Left ventricle myocardium superior (tissue), 1 donor: ENCODE measurements at regions not wholly inside any gene's neighbourhood (a gene's known extent, or its start where the extent isn't known, plus 50 kb on each side); places are given as distances from the start of the nearest gene placed in this dataset.
"Not testable (repeated sequence)": the region's sequence is repeated elsewhere in the genome, so short reads cannot be mapped to it uniquely, and the experiment has no call there.

Source experiments
- ATAC-seq: fragments of 200-7000 bp; cut with Tn5 transposase; one replicate; pipeline ENCODE4 v1.9.1; 2020; ENCODE audit warnings: mild to moderate bottlenecking, moderate library complexity
- DNase-seq: peaks from one replicate; pipeline ENCODE4 v3.0.0-alpha.2; 2020
- intact Hi-C: fragments of 100-400 bp; cut with micrococcal nuclease; formaldehyde crosslinking; loops from one replicate; pipeline ENCODE4 v1.11.0; 2022
- donor health status: DM: no; HTN: yes; CAD: no; lungs with severe emphysema.

DNA sequence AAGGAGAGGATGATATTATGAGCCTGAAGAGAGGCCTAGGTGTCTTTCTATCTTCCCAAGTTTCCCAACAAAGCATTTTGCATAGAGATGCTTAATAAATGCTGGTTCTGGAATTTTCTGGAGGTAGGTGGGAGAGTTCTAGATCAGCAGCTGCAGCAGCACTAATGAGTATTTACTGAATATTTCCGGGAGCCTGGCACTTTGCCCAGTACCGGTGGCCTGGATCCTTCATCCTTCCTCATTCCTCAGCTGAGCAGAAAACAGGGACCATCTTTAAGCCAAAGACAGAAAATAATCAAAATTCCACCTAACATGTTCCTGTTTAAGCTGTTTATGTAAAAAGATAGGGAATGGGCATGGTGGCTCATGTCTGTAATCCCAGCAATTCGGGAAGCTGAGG lies 813.2 kb upstream of the AUTS2 start:
- intact Hi-C loops: no loop called here

GRCh38 chr7:68787566-68787965 lies 810.7 kb upstream of the AUTS2 start:
- DNase-seq: no peak
- intact Hi-C loops: no loop called here
- ATAC-seq: no peak

More for the DNA sequence above, 813.2 kb upstream of the AUTS2 start:
- DNase-seq (no peak), ATAC-seq (no peak)

GRCh38 chr7:68788529-68788928 lies 809.7 kb upstream of the AUTS2 start:
- ATAC-seq, intact Hi-C loops: not testable (repeated sequence)

GRCh38 chr7:68789597-68789996 lies 808.7 kb upstream of the AUTS2 start:
- intact Hi-C loops: no loop called here
- DNase-seq: no peak
- no peak for ATAC-seq

More at GRCh38 chr7:68788529-68788928, 809.7 kb upstream of the AUTS2 start:
- not testable (repeated sequence) for DNase-seq

DNA sequence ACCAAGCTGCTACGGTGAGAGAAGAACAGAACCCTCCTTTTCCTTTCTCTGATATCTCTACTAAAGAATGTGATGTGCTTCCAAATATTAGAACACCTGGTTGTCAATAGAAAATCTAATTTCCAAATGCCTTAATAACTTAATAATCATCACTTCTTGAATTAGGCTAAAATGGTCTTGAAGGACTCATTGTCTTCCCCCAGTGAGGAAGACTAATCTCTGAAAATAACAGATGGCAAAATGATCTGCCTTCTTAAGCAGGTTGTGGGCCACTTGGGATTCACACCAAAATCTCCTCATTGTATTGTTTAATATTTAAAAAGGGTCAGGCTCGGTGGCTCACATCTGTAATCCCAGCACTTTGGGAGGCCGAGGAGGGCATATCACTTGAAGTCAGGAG lies 805.9 kb upstream of the AUTS2 start:
- no peak for DNase-seq
- intact Hi-C loops: no loop called here

GRCh38 chr7:68793513-68793912 lies 804.8 kb upstream of the AUTS2 start:
- intact Hi-C loops: no loop called here
- no peak for DNase-seq
- ATAC-seq: no peak

More for the DNA sequence above, 805.9 kb upstream of the AUTS2 start:
- ATAC-seq: no peak

GRCh38 chr7:68800316-68800715 lies 798.0 kb upstream of the AUTS2 start:
- no peak for ATAC-seq
- no peak for DNase-seq
- intact Hi-C loops: no loop called here

GRCh38 chr7:68805159-68805558 lies 793.1 kb upstream of the AUTS2 start:
- intact Hi-C loops: no loop called here
- DNase-seq: no peak
- no peak for ATAC-seq

- no peak for ATAC-seq
- intact Hi-C loops: no loop called here
- DNase-seq: no peak
Measured at GRCh38 chr7:68807666-68808065, 790.6 kb upstream of the AUTS2 start.

DNA sequence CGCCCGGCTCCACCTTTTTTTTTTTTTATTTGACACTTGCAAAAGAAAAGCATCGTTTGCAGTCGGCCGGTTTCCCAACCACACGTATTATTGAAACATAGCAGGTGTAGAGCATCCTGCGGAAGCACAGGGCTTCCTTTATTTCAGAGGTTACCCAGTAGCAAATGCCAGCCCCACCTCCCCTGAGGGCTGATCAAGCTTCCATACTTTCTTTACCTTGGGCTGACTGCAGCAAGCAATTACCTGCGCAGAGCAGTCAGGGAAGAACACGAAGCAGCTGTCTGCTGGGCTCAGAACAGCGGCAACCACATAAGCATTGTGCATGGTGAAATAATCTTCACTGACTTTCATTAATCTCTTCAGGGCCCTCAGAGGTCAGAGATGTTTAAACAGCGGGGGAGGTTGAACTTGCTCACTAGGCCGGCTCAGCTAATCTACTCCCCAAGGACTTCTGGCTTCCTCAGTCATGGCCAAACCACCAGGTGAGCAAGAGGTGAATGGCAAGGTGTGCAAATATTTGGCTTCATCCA lies 784.7 kb upstream of the AUTS2 start:
- DNase-seq: no peak
- intact Hi-C loops: no loop called here
- ATAC-seq: no peak

DNA sequence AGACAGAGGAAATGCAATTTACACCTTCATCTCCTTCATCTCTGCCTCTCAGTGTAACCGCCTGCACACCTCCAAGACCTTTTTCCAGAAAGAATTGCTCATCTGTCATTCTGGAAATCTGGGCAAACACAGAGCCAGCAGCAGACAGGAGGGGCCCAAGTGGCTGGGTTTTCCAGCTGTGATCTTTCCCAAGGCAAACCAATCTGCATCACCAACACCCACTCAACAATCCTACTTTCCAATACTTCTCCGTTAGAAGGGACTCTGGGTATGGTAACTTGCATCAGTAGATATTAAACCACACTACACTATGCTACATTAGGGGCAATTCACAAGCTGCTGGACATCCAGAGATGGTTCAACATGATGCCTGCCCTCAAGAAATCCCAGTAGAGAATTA lies 781.8 kb upstream of the AUTS2 start:
- DNase-seq (no peak), ATAC-seq (no peak)
- intact Hi-C loops: no loop called here

DNA sequence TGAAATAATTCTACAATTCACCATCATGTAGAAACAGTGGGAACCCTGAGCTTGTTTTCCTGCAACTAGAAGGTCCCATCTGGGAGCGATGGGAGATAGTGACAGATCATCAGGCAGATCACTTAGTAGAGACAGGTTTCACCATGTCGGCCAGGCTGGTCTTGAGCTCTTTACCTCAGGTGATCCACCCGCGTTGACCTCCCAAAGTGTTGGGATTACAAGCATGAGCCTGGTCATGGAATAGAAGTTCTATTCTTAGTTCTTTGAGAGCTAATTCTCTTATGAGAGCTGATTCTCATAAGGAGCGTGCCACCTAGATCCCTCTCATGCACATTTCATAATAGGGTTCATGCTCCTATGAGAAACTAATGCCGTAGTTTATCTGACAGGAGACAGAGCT lies 778.0 kb upstream of the AUTS2 start:
- no peak for DNase-seq
- no peak for ATAC-seq
- intact Hi-C loops: no loop called here

- ATAC-seq (no peak), DNase-seq (no peak)
- intact Hi-C loops: no loop called here
Measured at GRCh38 chr7:68821846-68822245, 776.4 kb upstream of the AUTS2 start.

- ATAC-seq (no peak), DNase-seq (no peak)
- intact Hi-C loops: no loop called here
Measured at GRCh38 chr7:68823996-68824780, 774.1 kb upstream of the AUTS2 start.

DNA sequence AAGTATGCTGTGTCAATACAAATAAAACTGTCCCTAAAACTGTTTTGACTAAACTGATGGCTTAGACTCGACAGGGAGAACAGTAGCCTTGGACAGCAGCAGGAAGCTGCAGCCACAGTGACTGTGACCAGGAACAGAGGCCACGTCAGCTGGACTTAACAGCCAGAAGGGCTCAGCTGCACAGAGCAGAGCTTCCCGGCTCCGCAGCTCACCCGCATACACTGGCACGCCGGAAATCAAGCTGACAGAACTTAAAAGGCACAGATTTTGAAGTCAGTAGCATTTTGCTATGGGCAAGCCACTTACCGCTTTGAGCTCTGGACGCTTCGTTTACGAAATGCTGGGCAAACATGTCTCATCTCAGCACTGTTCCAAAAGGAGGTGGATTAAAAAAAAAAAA lies 769.7 kb upstream of the AUTS2 start:
- no peak for DNase-seq
- intact Hi-C loops: no loop called here
- ATAC-seq: no peak

GRCh38 chr7:68833422-68833821 lies 764.9 kb upstream of the AUTS2 start:
- intact Hi-C loops: no loop called here
- no peak for DNase-seq
- no peak for ATAC-seq

DNA sequence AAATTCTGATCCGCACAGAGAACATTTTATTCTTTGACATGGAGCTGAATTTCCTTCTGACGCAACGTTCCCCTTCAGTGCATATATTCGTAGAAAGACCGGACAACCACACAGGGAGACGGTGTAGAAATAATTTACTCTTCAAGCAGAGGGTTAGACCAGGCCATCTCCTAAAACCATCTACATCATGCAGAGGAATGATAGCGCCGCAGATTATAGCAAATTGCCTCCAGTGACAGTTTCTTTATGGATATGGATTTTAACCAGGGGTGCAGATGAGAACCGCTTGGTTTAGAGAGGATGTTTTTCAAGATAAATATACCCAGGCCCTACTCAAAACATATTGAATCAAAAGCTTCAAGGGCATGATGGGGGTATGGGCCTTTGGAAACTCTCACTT lies 759.3 kb upstream of the AUTS2 start:
- intact Hi-C loops: no loop called here
- no peak for ATAC-seq
- no peak for DNase-seq

DNA sequence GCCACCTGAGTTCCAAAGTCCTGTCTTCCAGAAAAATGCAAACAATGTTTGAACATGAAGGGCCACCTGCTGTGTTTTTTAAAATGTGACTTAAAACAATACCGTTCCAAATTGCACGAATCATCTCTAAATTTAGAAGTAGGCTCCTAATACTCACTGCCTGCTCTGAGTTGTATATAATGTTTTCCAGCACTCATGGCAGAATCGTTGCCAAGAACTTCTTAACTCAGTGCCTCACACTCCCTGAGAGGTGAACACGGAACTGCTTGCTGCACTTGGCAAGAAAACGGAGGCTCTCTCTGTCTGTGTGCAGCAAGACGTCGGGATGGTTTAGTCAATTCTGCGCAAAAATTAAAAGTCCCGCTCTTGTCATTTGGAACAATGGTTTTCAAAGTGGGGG lies 757.3 kb upstream of the AUTS2 start:
- peak; percentile 96 for ATAC-seq
- DNase-seq: no peak
- intact Hi-C loops: no loop called here

- ATAC-seq, intact Hi-C loops, DNase-seq: not testable (repeated sequence)
Measured at GRCh38 chr7:68843985-68844384, 754.3 kb upstream of the AUTS2 start.

GRCh38 chr7:68846811-68847325 lies 751.4 kb upstream of the AUTS2 start:
- intact Hi-C loops: no loop called here
- no peak for DNase-seq
- ATAC-seq: no peak

DNA sequence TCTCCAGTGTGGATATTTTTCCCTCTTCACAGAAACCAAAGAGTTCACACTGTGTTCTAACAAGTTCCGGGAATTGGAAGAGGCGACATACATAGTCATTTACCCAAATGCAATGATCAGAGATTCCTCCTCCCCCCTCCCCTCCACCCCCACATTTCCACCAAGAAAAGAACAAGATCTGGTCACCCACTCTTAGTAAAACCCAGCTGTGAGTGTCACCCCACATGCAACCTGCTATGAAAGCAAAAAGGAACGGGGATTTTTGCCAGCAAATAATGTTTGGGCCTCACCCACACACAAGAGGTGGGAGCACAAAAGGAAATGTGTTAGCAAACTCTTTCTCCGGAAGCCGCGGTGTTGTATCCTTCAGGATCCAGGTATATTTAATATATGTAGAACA lies 745.0 kb upstream of the AUTS2 start:
- intact Hi-C loops: no loop called here
- no peak for DNase-seq
- no peak for ATAC-seq
